Caki2 (cell line): ENCODE measurements at regions not wholly inside any gene's neighbourhood (a gene's known extent, or its start where the extent isn't known, plus 50 kb on each side); places are given as distances from the start of the nearest gene placed in this dataset.

Experiments used
- DNase-seq: peaks from one replicate; pipeline ENCODE4 v3.0.0-alpha.2; 2015; ENCODE audit warnings: low read depth
- in situ Hi-C: cut with HindIII; loops from 2 replicates; pipeline ENCODE4 v1.10.0; 2016; ENCODE audit warnings: low sequenced_read_pairs, low pct_unique_long_range_greater_than_20kb, mixed read lengths

- in situ Hi-C loops: no loop called here
- DNase-seq: no peak
Observed at GRCh38 chr9:20032413-20033006, 243.7 kb upstream of the SLC24A2 start.

- no peak for DNase-seq
- in situ Hi-C loops: no loop called here
Observed at GRCh38 chr9:20031836-20032235, 243.0 kb upstream of the SLC24A2 start.

GRCh38 chr9:20030671-20031070 lies 241.8 kb upstream of the SLC24A2 start:
- in situ Hi-C loops: no loop called here
- DNase-seq: no peak

DNA sequence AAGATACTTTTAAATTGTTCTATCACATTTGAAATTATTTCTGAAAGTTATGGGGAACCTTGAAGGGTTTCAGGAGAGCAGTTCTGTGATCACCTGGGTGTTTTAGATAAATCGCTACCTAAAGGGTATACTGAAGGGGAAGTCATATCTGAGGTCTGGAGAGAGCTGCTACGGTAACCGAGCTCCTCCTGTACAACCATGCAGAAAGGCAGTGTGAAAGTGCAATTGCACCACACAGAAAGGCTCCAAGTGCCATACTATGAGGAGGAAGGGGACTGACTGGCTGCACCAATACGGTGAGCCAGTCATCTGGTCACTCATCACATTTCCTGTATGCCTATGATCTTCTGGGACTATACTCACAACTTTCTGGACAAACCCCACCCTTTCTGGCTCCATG lies 241.4 kb upstream of the SLC24A2 start:
- in situ Hi-C loops: no loop called here
- DNase-seq: no peak

DNA sequence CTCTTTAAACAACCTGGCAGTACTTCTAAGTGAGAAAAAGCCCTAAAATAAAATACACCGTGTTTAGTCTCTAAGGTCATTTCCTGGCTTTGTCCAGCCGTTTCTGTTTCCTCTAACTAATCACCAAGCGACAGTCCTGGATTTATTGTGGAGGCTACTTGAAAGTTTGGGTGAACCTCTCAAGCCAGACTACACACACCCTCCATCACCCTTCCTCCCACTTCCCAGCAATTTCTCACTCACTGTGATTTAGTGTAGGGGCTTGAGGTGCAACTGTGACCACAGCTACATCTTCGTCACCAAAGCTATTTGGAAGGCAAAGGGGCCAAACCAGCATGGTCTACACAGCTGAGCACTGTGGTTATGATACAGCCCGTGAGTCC lies 240.0 kb upstream of the SLC24A2 start:
- in situ Hi-C loops: no loop called here
- no peak for DNase-seq

DNA sequence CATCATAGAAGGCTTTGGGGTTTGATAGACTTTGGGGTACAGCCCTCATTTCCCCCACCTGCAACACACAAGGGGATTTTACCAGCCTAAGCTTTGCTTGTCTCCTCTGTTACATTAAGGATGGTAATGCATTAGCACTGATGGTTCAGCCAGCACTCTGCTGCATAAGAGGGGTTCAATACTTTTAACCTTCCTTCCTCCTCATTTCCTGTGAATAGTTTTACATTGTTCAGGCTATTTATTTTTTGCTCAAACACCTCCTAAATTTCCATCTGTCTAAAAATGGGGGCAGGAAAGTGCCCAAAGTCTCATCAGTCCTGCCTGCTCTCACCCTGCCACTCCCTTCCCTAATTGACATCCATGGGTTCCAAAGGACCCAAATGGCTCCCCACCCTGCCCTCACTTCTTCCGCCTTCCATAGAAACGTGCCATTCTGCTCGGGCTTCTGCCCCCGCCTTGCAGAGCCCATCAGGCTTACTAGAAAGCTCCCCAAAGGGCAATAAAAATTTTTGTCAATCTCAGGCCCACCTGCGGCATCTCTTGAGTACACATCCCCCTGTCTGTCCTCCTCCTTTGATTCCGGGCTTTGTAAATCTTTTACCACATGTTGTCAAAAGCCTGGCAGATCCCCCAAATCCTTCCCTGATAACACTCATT lies 239.5 kb upstream of the SLC24A2 start:
- in situ Hi-C loops: no loop called here
- no peak for DNase-seq

DNA sequence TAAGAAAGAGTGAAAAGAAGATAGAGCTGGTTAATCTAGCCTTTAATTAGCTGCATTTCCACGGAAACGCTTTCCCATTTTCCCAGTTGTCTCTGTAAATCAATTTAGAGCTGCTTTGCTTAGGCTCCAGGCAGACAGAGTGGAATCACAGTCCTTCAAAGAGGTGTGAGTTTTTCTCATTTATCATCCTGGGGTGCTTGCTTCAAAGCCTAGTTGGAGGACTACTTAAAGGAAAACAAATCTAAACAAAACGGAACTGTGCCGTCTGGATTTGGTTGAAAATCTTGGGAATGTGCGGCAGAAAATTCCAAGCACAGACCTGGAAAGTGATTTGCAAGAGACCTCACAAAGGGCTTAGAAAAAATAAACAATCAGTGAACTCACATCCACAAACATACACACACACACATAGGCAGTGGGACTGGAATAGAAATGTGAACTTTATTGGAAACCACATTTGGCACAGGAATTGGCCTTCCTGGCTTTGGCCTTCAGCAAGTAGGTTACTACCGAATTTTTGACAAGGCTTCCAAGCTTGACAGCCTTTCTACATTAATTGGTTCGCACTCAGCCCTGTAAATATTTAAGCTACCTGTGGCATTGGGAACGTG lies 235.2 kb upstream of the SLC24A2 start:
- in situ Hi-C loops: no loop called here
- no peak for DNase-seq

GRCh38 chr9:20023210-20023905 lies 234.5 kb upstream of the SLC24A2 start:
- in situ Hi-C loops: no loop called here
- DNase-seq: no peak

GRCh38 chr9:20022410-20022809 lies 233.6 kb upstream of the SLC24A2 start:
- in situ Hi-C loops: no loop called here
- no peak for DNase-seq

DNA sequence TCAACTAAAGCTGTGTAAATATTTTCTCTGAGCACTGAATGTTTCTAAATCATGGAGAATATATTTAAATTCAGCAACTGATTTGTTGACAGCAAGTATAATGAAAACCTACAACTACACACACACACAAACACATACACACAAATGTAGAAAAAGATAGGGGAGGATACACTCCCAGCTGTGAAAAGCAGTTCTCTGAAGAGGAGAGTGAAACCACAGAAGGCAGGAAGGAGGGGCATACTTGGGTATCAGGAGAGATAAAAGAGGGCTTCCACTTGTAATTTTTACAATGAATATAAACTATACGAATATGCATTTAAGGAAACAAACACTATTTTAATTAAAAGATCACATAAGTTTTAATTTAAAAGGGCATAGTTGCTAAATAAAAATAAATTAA lies 227.8 kb upstream of the SLC24A2 start:
- no peak for DNase-seq
- in situ Hi-C loops: no loop called here

DNA sequence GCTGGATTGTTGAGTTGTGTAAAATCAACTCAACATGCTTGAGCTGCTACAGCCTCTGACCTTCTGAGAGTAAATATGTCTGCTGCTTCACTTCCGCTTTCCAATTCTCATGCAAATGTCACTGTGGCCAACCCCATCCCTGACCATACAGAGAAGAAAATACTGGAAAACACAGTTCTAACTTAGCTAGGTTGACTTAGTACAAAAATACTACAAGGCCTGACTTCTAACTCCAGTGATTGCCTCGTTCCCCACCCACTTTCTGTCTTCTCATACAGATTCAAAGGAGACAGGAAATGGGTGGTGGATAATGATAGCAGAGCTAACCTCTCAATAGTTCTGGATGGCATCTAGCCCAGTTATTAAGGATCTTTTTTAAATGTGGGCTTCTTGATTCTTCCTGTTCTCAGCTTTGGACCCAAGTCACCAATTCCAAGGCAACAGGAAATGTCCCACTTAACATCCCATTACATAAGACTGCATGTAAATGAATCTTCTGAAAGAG lies 226.6 kb upstream of the SLC24A2 start:
- DNase-seq: no peak
- in situ Hi-C loops: no loop called here

DNA sequence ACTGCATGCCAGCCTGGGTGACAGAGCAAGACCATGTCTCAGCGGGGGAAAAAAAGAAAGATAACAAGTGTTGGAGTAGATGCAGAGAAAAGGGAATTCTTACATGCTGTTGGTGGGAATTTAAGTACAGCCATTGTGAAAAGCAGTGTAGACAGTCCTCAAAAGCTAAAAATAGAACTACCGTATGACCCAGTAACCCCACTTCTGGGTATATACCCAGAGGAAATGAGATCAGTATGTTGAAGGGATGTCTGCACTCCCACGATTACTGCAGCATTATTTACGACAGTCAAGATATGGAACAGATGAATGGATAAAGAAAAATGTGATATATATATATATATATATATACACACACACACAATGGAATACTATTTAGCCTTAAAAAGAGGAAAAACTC lies 225.3 kb upstream of the SLC24A2 start:
- in situ Hi-C loops: no loop called here
- no peak for DNase-seq

DNA sequence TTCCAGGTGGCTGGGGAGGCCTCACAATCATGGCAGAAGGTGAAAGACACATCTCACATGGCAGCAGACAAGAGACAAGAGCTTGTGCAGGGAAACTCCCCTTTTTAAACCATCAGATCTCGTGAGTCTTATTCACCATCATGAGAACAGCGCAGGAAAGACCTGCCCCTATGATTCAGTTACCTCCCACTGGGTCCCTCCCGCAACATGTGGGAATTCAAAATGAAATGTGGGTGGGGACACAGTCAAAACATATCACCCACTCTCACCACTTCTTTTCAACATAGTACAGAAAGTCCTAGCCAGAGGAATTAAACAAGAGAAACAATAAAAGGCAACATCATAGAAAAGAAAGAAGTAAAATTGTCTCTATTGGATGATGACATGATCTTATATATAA lies 223.4 kb upstream of the SLC24A2 start:
- DNase-seq: no peak
- in situ Hi-C loops: no loop called here

DNA sequence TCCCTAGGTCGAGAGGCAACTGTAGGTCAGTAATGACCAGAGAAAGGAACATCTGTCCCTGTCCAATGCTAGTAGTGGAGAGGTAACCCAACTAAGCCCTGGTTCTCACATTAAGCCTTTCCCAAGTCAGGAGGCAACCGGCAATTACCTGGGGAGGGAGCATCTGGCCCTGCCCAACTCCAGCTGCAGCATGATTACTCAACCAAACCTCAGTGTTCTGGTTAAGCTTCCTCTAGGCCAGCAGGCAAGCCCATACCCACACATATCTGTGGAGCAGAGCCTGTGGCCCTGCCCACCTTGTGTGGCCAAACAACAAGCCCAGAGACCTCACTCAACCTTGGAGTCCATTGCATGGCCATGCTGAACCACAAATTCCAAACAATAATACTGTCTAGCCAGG lies 220.8 kb upstream of the SLC24A2 start:
- in situ Hi-C loops: no loop called here
- no peak for DNase-seq

- in situ Hi-C loops: no loop called here
- no peak for DNase-seq
Observed at GRCh38 chr9:20002011-20002410, 213.2 kb upstream of the SLC24A2 start.

DNA sequence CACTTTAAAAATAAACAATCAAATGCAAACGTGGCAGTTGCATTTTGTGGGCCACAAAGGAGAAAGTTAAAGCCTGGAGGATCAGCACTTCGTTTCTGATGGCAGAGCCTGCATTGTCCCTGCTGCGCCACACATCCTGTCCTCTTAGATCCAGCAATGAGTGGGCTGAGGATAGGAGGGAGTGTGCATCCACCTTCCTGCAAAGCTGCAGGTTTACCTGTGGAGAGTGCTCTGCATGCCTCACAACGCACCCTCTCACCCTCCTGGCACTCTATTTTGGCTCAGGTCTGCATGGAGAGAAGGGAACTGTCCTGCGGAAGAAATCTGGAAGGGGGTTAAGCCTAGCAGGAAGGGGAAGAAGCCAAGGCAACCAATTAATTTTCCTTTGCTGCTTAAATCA lies 212.2 kb upstream of the SLC24A2 start:
- in situ Hi-C loops: no loop called here
- DNase-seq: no peak

- in situ Hi-C loops: no loop called here
- peak; percentile 61 for DNase-seq
Observed at GRCh38 chr9:19999491-20000057, 210.7 kb upstream of the SLC24A2 start.

DNA sequence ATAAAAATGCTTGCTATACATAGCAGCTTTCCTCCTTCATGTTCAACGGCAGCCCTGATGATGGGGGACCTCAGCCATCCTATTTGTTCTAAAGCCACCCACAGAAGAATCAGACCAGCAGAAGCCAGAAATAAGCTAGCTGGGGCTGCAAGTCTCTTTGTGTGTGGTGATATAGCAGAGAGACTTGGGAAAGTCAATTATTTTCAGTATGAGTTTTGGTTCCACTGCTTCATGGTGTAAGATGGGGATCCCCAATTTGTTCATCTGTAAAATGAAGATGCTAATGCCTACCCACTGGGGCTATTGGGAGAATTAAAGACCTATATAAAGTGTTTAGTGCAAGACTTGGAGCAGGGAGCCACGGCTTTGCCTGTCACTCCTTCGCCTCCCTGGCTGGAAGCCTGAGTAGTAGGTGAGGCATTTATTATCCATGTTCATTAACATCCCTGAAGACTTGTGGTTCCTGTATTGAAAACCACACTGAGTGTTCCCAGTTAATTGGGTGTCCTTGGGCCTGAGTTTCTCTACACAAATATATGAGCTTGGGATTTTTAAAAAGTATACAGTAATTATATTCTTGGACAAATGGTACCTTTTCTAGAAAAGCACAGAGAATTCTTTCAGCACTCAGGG lies 210.1 kb upstream of the SLC24A2 start:
- DNase-seq: no peak

DNA sequence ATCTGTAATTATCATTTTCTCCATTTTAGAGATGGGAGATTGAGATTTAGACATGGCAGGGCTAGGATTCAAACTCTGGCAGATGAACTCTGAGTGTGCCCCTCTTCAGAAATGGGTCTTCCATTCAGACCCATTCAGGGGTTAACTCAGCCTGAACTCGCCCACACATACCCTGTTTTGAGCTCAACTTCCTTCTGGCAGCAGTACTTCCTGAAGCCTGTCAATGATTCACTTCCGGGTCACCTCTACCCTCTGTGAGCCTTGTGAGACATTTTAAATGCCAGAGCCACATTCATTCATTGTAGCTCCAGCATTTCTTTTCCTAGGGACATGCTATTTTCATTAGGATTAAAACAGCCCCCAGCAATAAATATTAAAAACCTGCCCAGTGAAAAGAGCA lies 209.3 kb upstream of the SLC24A2 start:
- DNase-seq: no peak
- in situ Hi-C loops: no loop called here

More for the DNA sequence above, 210.1 kb upstream of the SLC24A2 start:
- in situ Hi-C loops: no loop called here
